Caco-2 (cell line): ENCODE measurements at regions not wholly inside any gene's neighbourhood (a gene's known extent, or its start where the extent isn't known, plus 50 kb on each side); places are given as distances from the start of the nearest gene placed in this dataset.
A peak's percentile ranks its signal among the peaks of the same experiment; 100 is the strongest.

ENCODE experiments used
- BruUV-seq: library from RNA; stranded (reverse); fragments of 400-500 nt; replicated peaks from 2 replicates; lab custom pipeline; 2021; lab: Mats Ljungman, UMichigan
- CTCF ChIA-PET: fragments of 300-600 bp; sonication (Branson Sonifier 250); formaldehyde crosslinking; loops from one replicate; lab custom pipeline; 2022; ENCODE audit warnings: antibody characterized with exemption; lab: Charles Lee
- POLR2A ChIA-PET: fragments of 300-600 bp; sonication (Branson Sonifier 250); formaldehyde crosslinking; loops from one replicate; lab custom pipeline; 2022; ENCODE audit warnings: antibody characterized with exemption; lab: Charles Lee
- DNase-seq, 2 experiments: peaks; one replicate each; pipeline versions ENCODE4 v3.0.0 to v3.0.0-alpha.2; 2020 to 2022
- H3K27me3 ChIP-seq: replicated peaks from 2 replicates; pipeline ENCODE4 v1.6.0; 2011; ENCODE audit warnings: low read length; ENCODE audit not compliant: control insufficient read depth, insufficient read depth
- H3K36me3 ChIP-seq: 2 replicates; pipeline ENCODE4 v1.5.1; 2011; ENCODE audit warnings: low read length; ENCODE audit not compliant: control insufficient read depth, insufficient read depth
- H3K4me1 ChIP-seq: fragments of 250-450 bp; sonication (Bioruptor Pico); 2 replicates; pipeline ENCODE4 v1.5.1; 2020; ENCODE audit warnings: mild to moderate bottlenecking
- H3K4me3 ChIP-seq: 2 replicates; pipeline ENCODE4 v1.5.1; 2011; ENCODE audit warnings: low read depth, mild to moderate bottlenecking, control low read depth, low read length
- H3K9me3 ChIP-seq: fragments of 250-450 bp; sonication (Bioruptor Pico); 2 replicates; pipeline ENCODE4 v1.5.1; 2020; ENCODE audit warnings: mild to moderate bottlenecking, moderate library complexity
- H3K27ac Mint-ChIP-seq: one replicate; pipeline ENCODE4 v1.8.0; 2022; ENCODE audit warnings: mixed read lengths; ENCODE audit not compliant: unreplicated experiment
- H3K27me3 Mint-ChIP-seq: one replicate; pipeline ENCODE4 v1.8.0; 2022; ENCODE audit warnings: mixed read lengths; ENCODE audit not compliant: insufficient read depth, unreplicated experiment
- H3K36me3 Mint-ChIP-seq: one replicate; pipeline ENCODE4 v1.8.0; 2022; ENCODE audit warnings: mild to moderate bottlenecking, mixed read lengths; ENCODE audit not compliant: insufficient read depth, unreplicated experiment
- H3K4me1 Mint-ChIP-seq: one replicate; pipeline ENCODE4 v1.8.0; 2022; ENCODE audit warnings: low read depth, mixed read lengths; ENCODE audit not compliant: unreplicated experiment
- H3K4me3 Mint-ChIP-seq: one replicate; pipeline ENCODE4 v1.8.0; 2022; ENCODE audit warnings: mild to moderate bottlenecking, moderate library complexity, mixed read lengths; ENCODE audit not compliant: unreplicated experiment
- H3K9me3 Mint-ChIP-seq: one replicate; pipeline ENCODE4 v1.8.0; 2022; ENCODE audit warnings: mixed read lengths; ENCODE audit not compliant: unreplicated experiment
- CTCF ChIP-seq, 2 experiments: fragments of 200-600 bp in 1 of 2; IDR thresholded peaks; 1 replicate in 1 of 2; 2 replicates in 1 of 2; pipeline versions ENCODE4 v1.5.1 to v1.8.0; 2011 to 2022; ENCODE audit warnings: antibody characterized with exemption in 1 of 2, control low read depth in 1 of 2, inconsistent platforms in 1 of 2, low read depth in 1 of 2, low read length in 1 of 2, mild to moderate bottlenecking in 1 of 2, moderate library complexity in 1 of 2; ENCODE audit not compliant: insufficient read depth in 1 of 2, severe bottlenecking in 1 of 2, unreplicated experiment in 1 of 2
- intact Hi-C: fragments of 100-400 bp; cut with micrococcal nuclease; formaldehyde crosslinking; loops from one replicate; pipeline ENCODE4 v1.10.0; 2022; ENCODE audit not compliant: unreplicated experiment

GRCh38 chr13:22032905-22033304 lies 362.0 kb downstream of the FGF9 start:
- Mint-ChIP-seq H3K4me1 (no peaks in the 10 kb centered on the region), H3K27ac (no peak overlapping the region), H3K4me3 (no peak overlapping the region), H3K36me3 (no peaks in the 10 kb centered on the region), H3K9me3 (no peaks in the 10 kb centered on the region), H3K27me3 (peaks cover 21% of the 10 kb centered on the region)
- H3K4me1 ChIP-seq: no peaks in the 10 kb centered on the region
- H3K36me3 ChIP-seq: no peaks in the 10 kb centered on the region
- no peak for DNase-seq
- ChIA-PET POLR2A (no interaction called here), CTCF (no interaction called here)
- no peaks in the 10 kb centered on the region for H3K9me3 ChIP-seq
- TF ChIP-seq CTCF (IDR thresholded peaks at IDR 0.05; ENCODE audit: insufficient read depth in 1 of 2, low read depth in 1 of 2, low read length in 1 of 2, severe bottlenecking in 1 of 2, unreplicated experiment in 1 of 2): no peak
- H3K4me3 ChIP-seq: no peak overlapping the region
- H3K27me3 ChIP-seq: no peaks in the 10 kb centered on the region
- intact Hi-C loops: no loop called here
- BruUV-seq: no TSS peak

- POLR2A ChIA-PET: no interaction called here
- CTCF ChIA-PET: no interaction called here
- no peaks in the 10 kb centered on the region for H3K9me3 ChIP-seq
- Mint-ChIP-seq H3K9me3 (no peaks in the 10 kb centered on the region), H3K4me1 (peaks cover 3% of the 10 kb centered on the region), H3K36me3 (peaks cover 5% of the 10 kb centered on the region), H3K4me3 (no peak overlapping the region), H3K27me3 (peaks cover 6% of the 10 kb centered on the region), H3K27ac (no peak overlapping the region)
- no peak overlapping the region for H3K4me3 ChIP-seq
- no TSS peak for BruUV-seq
- DNase-seq: no peak
- H3K27me3 ChIP-seq: no peaks in the 10 kb centered on the region
- intact Hi-C loops: no loop called here
- no peaks in the 10 kb centered on the region for H3K36me3 ChIP-seq
- no peak for TF ChIP-seq CTCF (IDR thresholded peaks at IDR 0.05; ENCODE audit: insufficient read depth in 1 of 2, low read depth in 1 of 2, low read length in 1 of 2, severe bottlenecking in 1 of 2, unreplicated experiment in 1 of 2)
- no peaks in the 10 kb centered on the region for H3K4me1 ChIP-seq
Measured at GRCh38 chr13:22039961-22040360, 369.1 kb downstream of the FGF9 start.

GRCh38 chr13:22040810-22041364 lies 370.0 kb downstream of the FGF9 start:
- peak; percentile 75 to 80 for DNase-seq
- Mint-ChIP-seq H3K4me1 (peaks cover 6% of the 10 kb centered on the region), H3K36me3 (peaks cover 5% of the 10 kb centered on the region), H3K27me3 (peaks cover 6% of the 10 kb centered on the region), H3K27ac (peak overlapping the region; percentile 51), H3K9me3 (no peaks in the 10 kb centered on the region), H3K4me3 (peak overlapping the region; percentile 77)
- POLR2A ChIA-PET: no interaction called here
- CTCF ChIA-PET: no interaction called here
- BruUV-seq: no TSS peak
- no peak for TF ChIP-seq CTCF (IDR thresholded peaks at IDR 0.05; ENCODE audit: insufficient read depth in 1 of 2, low read depth in 1 of 2, low read length in 1 of 2, severe bottlenecking in 1 of 2, unreplicated experiment in 1 of 2)
- intact Hi-C loops: no loop called here
- Histone ChIP-seq H3K4me3 (peak overlapping the region; percentile 36), H3K4me1 (no peaks in the 10 kb centered on the region), H3K9me3 (no peaks in the 10 kb centered on the region), H3K36me3 (no peaks in the 10 kb centered on the region), H3K27me3 (no peaks in the 10 kb centered on the region)
